Progenitor cell of endocrine pancreas (in vitro differentiated cells): ENCODE measurements at regions not wholly inside any gene's neighbourhood (a gene's known extent, or its start where the extent isn't known, plus 50 kb on each side); places are given as distances from the start of the nearest gene placed in this dataset.
"Not testable (repeated sequence)": the region's sequence is repeated elsewhere in the genome, so short reads cannot be mapped to it uniquely, and the experiment has no call there.

ENCODE experiments used
- DNase-seq: peaks from one replicate; pipeline ENCODE4 v3.0.0; 2021; ENCODE audit warnings: low spot score; ENCODE audit not compliant: unreplicated experiment
- H3K27ac Mint-ChIP-seq: 2 replicates; pipeline ENCODE4 v1.8.0; 2021; ENCODE audit warnings: mild to moderate bottlenecking, moderate library complexity, mixed read lengths
- H3K27me3 Mint-ChIP-seq: 2 replicates; pipeline ENCODE4 v1.8.0; 2021; ENCODE audit warnings: mixed read lengths
- H3K36me3 Mint-ChIP-seq: 2 replicates; pipeline ENCODE4 v1.8.0; 2022; ENCODE audit warnings: mixed read lengths; ENCODE audit not compliant: insufficient read depth
- H3K4me1 Mint-ChIP-seq: 2 replicates; pipeline ENCODE4 v1.8.0; 2021; ENCODE audit warnings: low read depth, mixed read lengths
- H3K4me3 Mint-ChIP-seq: 2 replicates; pipeline ENCODE4 v1.8.0; 2021; ENCODE audit warnings: low read depth, mild to moderate bottlenecking, moderate library complexity, mixed read lengths
- H3K9me3 Mint-ChIP-seq: 2 replicates; pipeline ENCODE4 v1.8.0; 2021; ENCODE audit warnings: low read depth, mixed read lengths
- TF ChIP-seq, protein P1 (sequence below): fragments of 200-600 bp; sonication (generic); IDR thresholded peaks from one replicate; pipeline ENCODE4 v1.5.0; 2021; ENCODE audit warnings: antibody characterized with exemption, mild to moderate bottlenecking; ENCODE audit not compliant: unreplicated experiment

GRCh38 chrX:10988653-10989052 lies 122.5 kb upstream of the HCCS start:
- Mint-ChIP-seq H3K9me3 (peaks cover 23% of the 10 kb centered on the region), H3K27ac (no peak overlapping the region)

DNA sequence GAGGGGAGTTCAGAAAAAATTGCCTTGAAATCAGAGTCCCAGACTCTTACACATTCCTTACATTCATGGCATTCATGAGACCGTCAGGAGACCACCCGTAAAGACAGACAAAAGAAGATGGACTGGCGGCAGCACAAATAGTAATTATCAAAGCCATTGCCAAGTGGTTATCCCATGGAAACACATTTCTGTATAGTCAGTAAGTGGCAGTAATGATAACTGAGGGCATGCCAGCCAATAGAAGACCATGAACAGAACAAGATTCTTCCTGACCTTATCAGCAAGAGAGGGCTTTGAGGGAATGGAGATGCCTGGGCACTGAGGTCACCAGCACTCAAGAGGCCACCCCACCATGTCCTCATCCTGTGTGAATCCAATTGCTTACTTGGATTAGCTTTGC lies 121.7 kb upstream of the HCCS start:
- H3K36me3 Mint-ChIP-seq: peaks cover 1% of the 10 kb centered on the region
- H3K4me1 Mint-ChIP-seq: peaks cover 2% of the 10 kb centered on the region
- no peak overlapping the region for H3K4me3 Mint-ChIP-seq
- no peak for DNase-seq
- H3K9me3 Mint-ChIP-seq: peaks cover 18% of the 10 kb centered on the region
- H3K27ac Mint-ChIP-seq: no peak overlapping the region
- no peaks in the 10 kb centered on the region for H3K27me3 Mint-ChIP-seq
- TF ChIP-seq, protein P1, sequence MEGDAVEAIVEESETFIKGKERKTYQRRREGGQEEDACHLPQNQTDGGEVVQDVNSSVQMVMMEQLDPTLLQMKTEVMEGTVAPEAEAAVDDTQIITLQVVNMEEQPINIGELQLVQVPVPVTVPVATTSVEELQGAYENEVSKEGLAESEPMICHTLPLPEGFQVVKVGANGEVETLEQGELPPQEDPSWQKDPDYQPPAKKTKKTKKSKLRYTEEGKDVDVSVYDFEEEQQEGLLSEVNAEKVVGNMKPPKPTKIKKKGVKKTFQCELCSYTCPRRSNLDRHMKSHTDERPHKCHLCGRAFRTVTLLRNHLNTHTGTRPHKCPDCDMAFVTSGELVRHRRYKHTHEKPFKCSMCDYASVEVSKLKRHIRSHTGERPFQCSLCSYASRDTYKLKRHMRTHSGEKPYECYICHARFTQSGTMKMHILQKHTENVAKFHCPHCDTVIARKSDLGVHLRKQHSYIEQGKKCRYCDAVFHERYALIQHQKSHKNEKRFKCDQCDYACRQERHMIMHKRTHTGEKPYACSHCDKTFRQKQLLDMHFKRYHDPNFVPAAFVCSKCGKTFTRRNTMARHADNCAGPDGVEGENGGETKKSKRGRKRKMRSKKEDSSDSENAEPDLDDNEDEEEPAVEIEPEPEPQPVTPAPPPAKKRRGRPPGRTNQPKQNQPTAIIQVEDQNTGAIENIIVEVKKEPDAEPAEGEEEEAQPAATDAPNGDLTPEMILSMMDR: no peak

More at GRCh38 chrX:10988653-10989052, 122.5 kb upstream of the HCCS start:
- TF ChIP-seq, protein P1: no peak
- no peaks in the 10 kb centered on the region for H3K27me3 Mint-ChIP-seq
- H3K4me1 Mint-ChIP-seq: peaks cover 3% of the 10 kb centered on the region
- no peak overlapping the region for H3K4me3 Mint-ChIP-seq
- H3K36me3 Mint-ChIP-seq: peaks cover 3% of the 10 kb centered on the region
- DNase-seq: no peak

DNA sequence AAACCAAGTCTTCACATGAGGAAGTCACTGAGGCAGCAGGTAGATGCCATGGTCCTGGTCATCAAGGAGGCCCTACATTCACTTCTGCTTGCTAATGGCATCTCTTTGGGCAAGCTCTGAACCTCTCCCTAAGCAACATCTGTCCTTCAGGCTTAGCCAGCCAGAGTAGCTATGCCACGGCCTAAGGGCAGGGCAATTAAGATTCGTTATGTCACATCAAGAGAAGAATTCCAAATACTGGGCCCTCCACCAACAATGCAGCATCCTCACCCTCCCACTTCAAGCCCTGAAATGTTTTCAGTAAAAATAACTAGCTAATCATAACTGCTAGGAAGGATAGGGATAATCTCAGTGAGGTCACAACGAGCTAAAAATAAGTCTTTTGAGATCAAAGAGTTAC lies 120.7 kb upstream of the HCCS start:
- peaks cover 15% of the 10 kb centered on the region for H3K9me3 Mint-ChIP-seq
- no peak for DNase-seq
- peaks cover 2% of the 10 kb centered on the region for H3K4me1 Mint-ChIP-seq
- TF ChIP-seq, protein P1: no peak
- no peak overlapping the region for H3K4me3 Mint-ChIP-seq
- H3K27ac Mint-ChIP-seq: no peak overlapping the region
- no peaks in the 10 kb centered on the region for H3K36me3 Mint-ChIP-seq
- no peaks in the 10 kb centered on the region for H3K27me3 Mint-ChIP-seq

DNA sequence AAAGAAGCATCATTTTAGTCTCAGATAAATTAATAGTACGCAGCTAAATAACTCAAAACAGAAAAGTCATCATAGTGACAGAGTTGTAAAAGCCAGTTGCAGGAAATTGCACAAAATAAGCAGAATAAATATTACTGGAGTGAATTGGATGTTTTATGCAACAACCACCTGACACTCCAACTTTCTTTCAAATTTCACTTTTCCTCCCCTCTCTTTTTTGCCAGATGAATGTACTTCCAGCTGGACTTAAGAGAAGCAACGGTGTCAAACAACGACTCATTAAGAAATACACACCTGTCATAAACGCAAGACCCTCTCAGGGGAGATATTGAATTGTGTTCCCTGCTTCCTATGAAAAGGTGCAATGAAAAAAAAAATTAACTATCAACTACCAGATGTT lies 120.2 kb upstream of the HCCS start:
- peaks cover 15% of the 10 kb centered on the region for H3K9me3 Mint-ChIP-seq
- no peaks in the 10 kb centered on the region for H3K36me3 Mint-ChIP-seq
- DNase-seq: no peak
- H3K4me1 Mint-ChIP-seq: peaks cover 2% of the 10 kb centered on the region
- H3K4me3 Mint-ChIP-seq: no peak overlapping the region
- no peak overlapping the region for H3K27ac Mint-ChIP-seq
- TF ChIP-seq, protein P1: no peak
- H3K27me3 Mint-ChIP-seq: no peaks in the 10 kb centered on the region

DNA sequence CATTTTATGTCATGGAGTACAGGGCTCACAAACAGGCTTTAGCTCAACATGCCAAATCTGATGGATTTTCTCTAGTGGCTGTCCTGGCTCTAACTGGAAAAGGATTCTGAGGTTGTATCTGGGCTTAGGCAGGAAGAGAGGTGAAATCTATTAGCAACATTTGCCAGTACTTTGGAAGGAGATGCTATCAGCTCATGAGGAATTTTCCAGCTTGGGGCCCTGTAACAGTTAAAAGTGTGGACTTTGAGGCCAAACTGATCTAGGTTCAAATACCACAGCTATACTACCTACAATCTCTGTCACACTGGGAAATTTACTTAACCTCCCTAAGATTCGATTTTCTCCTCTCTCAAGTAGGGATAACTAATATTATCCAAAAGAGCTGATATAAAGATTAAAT lies 119.0 kb upstream of the HCCS start:
- Mint-ChIP-seq H3K27me3 (no peaks in the 10 kb centered on the region), H3K4me1 (peaks cover 2% of the 10 kb centered on the region), H3K9me3 (peaks cover 16% of the 10 kb centered on the region), H3K36me3 (no peaks in the 10 kb centered on the region), H3K27ac (no peak overlapping the region), H3K4me3 (no peak overlapping the region)
- TF ChIP-seq, protein P1: no peak
- DNase-seq: no peak

DNA sequence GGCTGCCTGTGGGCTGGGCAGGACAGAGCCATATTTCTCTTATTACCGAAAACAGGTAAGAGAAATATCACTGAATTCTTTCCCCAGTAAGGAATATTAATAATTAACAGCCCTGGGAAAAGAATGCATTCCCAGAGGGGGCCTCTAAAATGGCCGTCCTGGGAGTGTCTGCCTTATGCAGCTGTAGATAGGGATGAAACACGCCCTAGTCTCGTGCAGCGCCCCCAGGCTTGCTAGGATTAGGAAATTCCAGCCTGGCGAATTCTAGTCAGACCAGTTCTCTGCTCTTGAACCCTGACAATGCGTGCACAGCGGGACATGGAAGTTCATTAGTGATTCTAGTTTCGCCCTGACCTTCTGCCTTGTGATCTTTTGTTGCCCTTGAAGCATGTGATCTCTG lies 104.1 kb upstream of the HCCS start:
- not testable (repeated sequence) for H3K4me1 Mint-ChIP-seq, DNase-seq, H3K27ac Mint-ChIP-seq, H3K36me3 Mint-ChIP-seq, H3K27me3 Mint-ChIP-seq, H3K4me3 Mint-ChIP-seq
- H3K9me3 Mint-ChIP-seq: peaks cover 33% of the 10 kb centered on the region
